HG02852 (cell line): ENCODE measurements at regions not wholly inside any gene's neighbourhood (a gene's known extent, or its start where the extent isn't known, plus 50 kb on each side); places are given as distances from the start of the nearest gene placed in this dataset.
"Not testable (repeated sequence)": the region's sequence is repeated elsewhere in the genome, so short reads cannot be mapped to it uniquely, and the experiment has no call there.

ENCODE experiments used
- ATAC-seq: cut with Tn5 transposase; IDR thresholded peaks from one replicate; pipeline ENCODE4 v1.9.1; 2021; ENCODE audit warnings: mild to moderate bottlenecking, moderate library complexity; ENCODE audit not compliant: unreplicated experiment

GRCh38 chr3:143175940-143176894 lies 56.6 kb downstream of the CHST2 start:
- ATAC-seq, result not testable (repeated sequence)

- not testable (repeated sequence) for ATAC-seq
These were observed 58.4 kb downstream of the CHST2 start for GRCh38 chr3:143177965-143178364.

- not testable (repeated sequence) for ATAC-seq
These were observed 59.4 kb downstream of the CHST2 start for GRCh38 chr3:143178775-143179548.

- ATAC-seq, result no peak
These were observed 60.0 kb downstream of the CHST2 start for GRCh38 chr3:143179603-143180002.

- not testable (repeated sequence) for ATAC-seq
These were observed 61.3 kb downstream of the CHST2 start for GRCh38 chr3:143180860-143181259.

GRCh38 chr3:143181977-143182376 lies 62.4 kb downstream of the CHST2 start:
- not testable (repeated sequence) for ATAC-seq

- ATAC-seq, result no peak
These were observed 63.5 kb downstream of the CHST2 start for GRCh38 chr3:143182866-143183664.

GRCh38 chr3:143183665-143183964 lies 64.0 kb downstream of the CHST2 start:
- ATAC-seq, result no peak

GRCh38 chr3:143184099-143184498 lies 64.5 kb downstream of the CHST2 start:
- ATAC-seq, result no peak

GRCh38 chr3:143185401-143185800 lies 65.8 kb downstream of the CHST2 start:
- ATAC-seq, result no peak

- ATAC-seq, result no peak
These were observed 67.5 kb downstream of the CHST2 start for GRCh38 chr3:143187111-143187510.

- no peak for ATAC-seq
These were observed 69.3 kb downstream of the CHST2 start for GRCh38 chr3:143188881-143189280.

GRCh38 chr3:143190101-143190500 lies 70.5 kb downstream of the CHST2 start:
- ATAC-seq, result no peak

- ATAC-seq, result no peak
These were observed 72.6 kb downstream of the CHST2 start for GRCh38 chr3:143192193-143192592.

GRCh38 chr3:143200001-143200924 lies 80.7 kb downstream of the CHST2 start:
- ATAC-seq, result no peak

- ATAC-seq, result no peak
These were observed 81.5 kb downstream of the CHST2 start for GRCh38 chr3:143201045-143201444.

- no peak for ATAC-seq
These were observed 82.5 kb downstream of the CHST2 start for GRCh38 chr3:143201870-143202752.

GRCh38 chr3:143203142-143203541 lies 83.6 kb downstream of the CHST2 start:
- ATAC-seq, result no peak

- no peak for ATAC-seq
These were observed 84.3 kb downstream of the CHST2 start for GRCh38 chr3:143203848-143204247.
